H9 (cell line): ENCODE measurements at regions not wholly inside any gene's neighbourhood (a gene's known extent, or its start where the extent isn't known, plus 50 kb on each side); places are given as distances from the start of the nearest gene placed in this dataset.

Experiments
- DNase-seq: peaks from one replicate; pipeline ENCODE4 v3.0.0-alpha.2; 2017
- H2AFZ ChIP-seq: one replicate; pipeline ENCODE4 v1.6.1; 2013; ENCODE audit warnings: mild to moderate bottlenecking, low read length, control low read depth, moderate library complexity
- H2AK5ac ChIP-seq: 2 replicates; pipeline ENCODE4 v1.6.1; 2013; ENCODE audit warnings: low read length, control low read depth, mixed read lengths; ENCODE audit not compliant: insufficient read length
- H2BK120ac ChIP-seq: one replicate; pipeline ENCODE4 v1.6.1; 2013; ENCODE audit warnings: low read depth, mild to moderate bottlenecking, low read length, control low read depth, inconsistent platforms; ENCODE audit not compliant: poor library complexity, severe bottlenecking
- H2BK12ac ChIP-seq: 2 replicates; pipeline ENCODE4 v1.6.1; 2013; ENCODE audit warnings: low read length, control low read depth, mixed read lengths, low read depth; ENCODE audit not compliant: insufficient read length
- H2BK15ac ChIP-seq: 2 replicates; pipeline ENCODE4 v1.6.1; 2013; ENCODE audit warnings: low read depth, low read length, control low read depth
- H2BK20ac ChIP-seq: one replicate; pipeline ENCODE4 v1.6.1; 2013; ENCODE audit warnings: low read depth, mild to moderate bottlenecking, low read length, control low read depth, inconsistent platforms; ENCODE audit not compliant: poor library complexity, severe bottlenecking
- H2BK5ac ChIP-seq: 2 replicates; pipeline ENCODE4 v1.6.1; 2013; ENCODE audit warnings: low read length, control low read depth, mixed read lengths; ENCODE audit not compliant: insufficient read length
- H3K14ac ChIP-seq: 2 replicates; pipeline ENCODE4 v1.6.1; 2013; ENCODE audit warnings: low read length, control low read depth; ENCODE audit not compliant: insufficient read depth
- H3K18ac ChIP-seq: 2 replicates; pipeline ENCODE4 v1.6.1; 2013; ENCODE audit warnings: low read depth, mild to moderate bottlenecking, mixed read lengths, low read length, control low read depth; ENCODE audit not compliant: insufficient read length
- H3K23ac ChIP-seq: 2 replicates; pipeline ENCODE4 v1.6.1; 2013; ENCODE audit warnings: low read length, control low read depth, mixed read lengths, low read depth; ENCODE audit not compliant: insufficient read length
- H3K23me2 ChIP-seq: 2 replicates; pipeline ENCODE4 v1.6.1; 2013; ENCODE audit warnings: low read depth, mild to moderate bottlenecking, mixed read lengths, low read length, control low read depth; ENCODE audit not compliant: insufficient read length, poor library complexity, severe bottlenecking
- H3K27ac ChIP-seq: 2 replicates; pipeline ENCODE4 v1.5.1; 2013; ENCODE audit warnings: low read length, control low read depth, mixed read lengths, low read depth; ENCODE audit not compliant: insufficient read length
- H3K27me3 ChIP-seq: 2 replicates; pipeline ENCODE4 v1.6.1; 2013; ENCODE audit warnings: low read length, control low read depth, inconsistent platforms; ENCODE audit not compliant: insufficient read depth
- H3K4ac ChIP-seq: 2 replicates; pipeline ENCODE4 v1.6.1; 2013; ENCODE audit warnings: low read depth, mild to moderate bottlenecking, control low read depth, inconsistent platforms, low read length, moderate library complexity
- H3K4me1 ChIP-seq: 2 replicates; pipeline ENCODE4 v1.6.1; 2013; ENCODE audit warnings: low read length, control low read depth, inconsistent platforms; ENCODE audit not compliant: insufficient read depth
- H3K4me2 ChIP-seq: 2 replicates; pipeline ENCODE4 v1.6.1; 2013; ENCODE audit warnings: low read length, control low read depth, mixed read lengths; ENCODE audit not compliant: insufficient read length, insufficient read depth
- H3K56ac ChIP-seq: 2 replicates; pipeline ENCODE4 v1.6.1; 2013; ENCODE audit warnings: low read depth, mild to moderate bottlenecking, mixed read lengths, low read length, control low read depth; ENCODE audit not compliant: insufficient read length
- H3K79me1 ChIP-seq: 2 replicates; pipeline ENCODE4 v1.6.1; 2013; ENCODE audit warnings: low read depth, mild to moderate bottlenecking, moderate library complexity, low read length, control low read depth, inconsistent platforms; ENCODE audit not compliant: insufficient read depth, poor library complexity, severe bottlenecking
- H3K79me2 ChIP-seq: 2 replicates; pipeline ENCODE4 v1.6.1; 2013; ENCODE audit warnings: low read length, control low read depth, inconsistent platforms; ENCODE audit not compliant: insufficient read depth
- H3K9ac ChIP-seq: 2 replicates; pipeline ENCODE4 v1.6.1; 2013; ENCODE audit warnings: low read length, control low read depth, mixed read lengths; ENCODE audit not compliant: insufficient read length; ENCODE audit errors: extremely low read depth
- H3K9me3 ChIP-seq: one replicate; pipeline ENCODE4 v1.6.1; 2013; ENCODE audit warnings: low read depth, low read length, inconsistent platforms; ENCODE audit not compliant: control insufficient read depth
- H3T11ph ChIP-seq: one replicate; pipeline ENCODE4 v1.6.1; 2013; ENCODE audit warnings: mild to moderate bottlenecking, low read length, control low read depth, inconsistent platforms
- H4K20me1 ChIP-seq: one replicate; pipeline ENCODE4 v1.6.1; 2013; ENCODE audit not compliant: control insufficient read depth, insufficient read length, insufficient read depth
- H4K5ac ChIP-seq: 2 replicates; pipeline ENCODE4 v1.6.1; 2013; ENCODE audit warnings: low read depth, mild to moderate bottlenecking, mixed read lengths, low read length, control low read depth; ENCODE audit not compliant: insufficient read length
- H4K8ac ChIP-seq: replicated peaks from 2 replicates; pipeline ENCODE4 v1.6.1; 2013; ENCODE audit warnings: low read length, control low read depth, mixed read lengths, low read depth; ENCODE audit not compliant: insufficient read length
- H4K91ac ChIP-seq: 2 replicates; pipeline ENCODE4 v1.6.1; 2013; ENCODE audit warnings: low read depth, mild to moderate bottlenecking, moderate library complexity, mixed read lengths, low read length, control low read depth; ENCODE audit not compliant: insufficient read length
- H3K27ac Mint-ChIP-seq, 3 experiments: 2 replicates in 2 of 3; 3 replicates in 1 of 3; pipeline ENCODE4 v1.8.0; 2020 to 2021; ENCODE audit warnings: mixed read lengths in 3 of 3, mild to moderate bottlenecking in 1 of 3, moderate library complexity in 1 of 3
- H3K27me3 Mint-ChIP-seq: 2 replicates; pipeline ENCODE4 v1.8.0; 2021; ENCODE audit warnings: low read depth, mild to moderate bottlenecking, moderate library complexity, mixed read lengths
- H3K36me3 Mint-ChIP-seq, 3 experiments: 2 replicates in 2 of 3; 3 replicates in 1 of 3; pipeline ENCODE4 v1.8.0; 2020 to 2021; ENCODE audit warnings: low read depth in 3 of 3, mixed read lengths in 3 of 3; ENCODE audit not compliant: insufficient read depth in 1 of 3
- H3K4me1 Mint-ChIP-seq, 2 experiments: 2 replicates each; pipeline ENCODE4 v1.8.0; 2020; ENCODE audit warnings: mixed read lengths in 2 of 2
- H3K4me3 Mint-ChIP-seq, 2 experiments: 2 replicates in 1 of 2; 3 replicates in 1 of 2; pipeline ENCODE4 v1.8.0; 2020 to 2021; ENCODE audit warnings: mild to moderate bottlenecking in 2 of 2, mixed read lengths in 2 of 2, moderate library complexity in 1 of 2
- H3K9me3 Mint-ChIP-seq, 2 experiments: 2 replicates in 1 of 2; 3 replicates in 1 of 2; pipeline ENCODE4 v1.8.0; 2020; ENCODE audit warnings: mild to moderate bottlenecking in 2 of 2, mixed read lengths in 2 of 2, moderate library complexity in 1 of 2
- WGBS: extraction: QIAGEN DNeasy Blood & Tissue Kit; methylation state at CpG from one replicate; pipeline ENCODE4 v1.1.7; 2013; ENCODE audit warnings: missing lambda C conversion rate, low lambda C conversion rate, mixed read lengths; ENCODE audit not compliant: insufficient read length; ENCODE audit errors: extremely low coverage; 5-methylcytosine and 5-hydroxymethylcytosine counted together
- TF ChIP-seq, protein P1 (sequence below): fragments of 200-600 bp; sonication (generic); conservative IDR thresholded peaks from 3 replicates; pipeline ENCODE4 v1.8.0; 2021; ENCODE audit warnings: antibody characterized with exemption, mild to moderate bottlenecking

GRCh38 chr10:31590023-31590800, 271.2 kb downstream of the ZEB1 start:
- Histone ChIP-seq H2AFZ (no peak overlapping the region), H3T11ph (no peak overlapping the region), H3K23me2 (no peaks in the 10 kb centered on the region), H3K23ac (no peak overlapping the region), H4K5ac (no peak overlapping the region), H3K9me3 (no peaks in the 10 kb centered on the region), H3K79me1 (no peaks in the 10 kb centered on the region), H4K20me1 (no peaks in the 10 kb centered on the region), H4K91ac (no peak overlapping the region), H4K8ac (no peak overlapping the region), H2BK20ac (no peak overlapping the region), H3K14ac (no peak overlapping the region), H3K56ac (no peak overlapping the region), H3K18ac (no peak overlapping the region), H2BK15ac (no peak overlapping the region), H3K27ac (no peak overlapping the region), H2BK120ac (no peak overlapping the region), H3K79me2 (no peaks in the 10 kb centered on the region), H3K4me1 (no peaks in the 10 kb centered on the region), H3K27me3 (no peaks in the 10 kb centered on the region), H3K4me2 (no peak overlapping the region), H2BK12ac (no peak overlapping the region), H2AK5ac (no peak overlapping the region), H2BK5ac (no peak overlapping the region), H3K9ac (no peak overlapping the region), H3K4ac (no peak overlapping the region)
- no peak overlapping the region for H3K4me3 Mint-ChIP-seq
- no peak overlapping the region for H3K27ac Mint-ChIP-seq
- H3K9me3 Mint-ChIP-seq, result peaks cover 10 to 20% of the 10 kb centered on the region in 2 experiments
- H3K27me3 Mint-ChIP-seq, result no peaks in the 10 kb centered on the region; the same call in 1 of the 2 replicates
- peaks cover 0 to 4% (median 0%) of the 10 kb centered on the region in 3 experiments; a peak in 3 of 7 replicates for H3K36me3 Mint-ChIP-seq
- peaks cover 2 to 12% of the 10 kb centered on the region in 2 experiments for H3K4me1 Mint-ChIP-seq
- DNase-seq, result no peak
- TF ChIP-seq, protein P1, sequence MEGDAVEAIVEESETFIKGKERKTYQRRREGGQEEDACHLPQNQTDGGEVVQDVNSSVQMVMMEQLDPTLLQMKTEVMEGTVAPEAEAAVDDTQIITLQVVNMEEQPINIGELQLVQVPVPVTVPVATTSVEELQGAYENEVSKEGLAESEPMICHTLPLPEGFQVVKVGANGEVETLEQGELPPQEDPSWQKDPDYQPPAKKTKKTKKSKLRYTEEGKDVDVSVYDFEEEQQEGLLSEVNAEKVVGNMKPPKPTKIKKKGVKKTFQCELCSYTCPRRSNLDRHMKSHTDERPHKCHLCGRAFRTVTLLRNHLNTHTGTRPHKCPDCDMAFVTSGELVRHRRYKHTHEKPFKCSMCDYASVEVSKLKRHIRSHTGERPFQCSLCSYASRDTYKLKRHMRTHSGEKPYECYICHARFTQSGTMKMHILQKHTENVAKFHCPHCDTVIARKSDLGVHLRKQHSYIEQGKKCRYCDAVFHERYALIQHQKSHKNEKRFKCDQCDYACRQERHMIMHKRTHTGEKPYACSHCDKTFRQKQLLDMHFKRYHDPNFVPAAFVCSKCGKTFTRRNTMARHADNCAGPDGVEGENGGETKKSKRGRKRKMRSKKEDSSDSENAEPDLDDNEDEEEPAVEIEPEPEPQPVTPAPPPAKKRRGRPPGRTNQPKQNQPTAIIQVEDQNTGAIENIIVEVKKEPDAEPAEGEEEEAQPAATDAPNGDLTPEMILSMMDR, result no peak
- WGBS, result no CpG with 5 or more reads among the region's 6 CpGs
